ENCODE measurements at regions not wholly inside any gene's neighbourhood (a gene's known extent, or its start where the extent isn't known, plus 50 kb on each side); places are given as distances from the start of the nearest gene placed in this dataset.
"Not testable (repeated sequence)": the region's sequence is repeated elsewhere in the genome, so short reads cannot be mapped to it uniquely, and the experiment has no call there.

- DNase-seq (ENCODE audit: low spot score): no peak
Observed at GRCh38 chr14:101616202-101616601, 54.9 kb downstream of the DIO3 start.

- no peak for DNase-seq (ENCODE audit: low spot score)
Observed at GRCh38 chr14:101619484-101619883, 58.2 kb downstream of the DIO3 start.

- DNase-seq (ENCODE audit: low spot score): no peak
Observed at GRCh38 chr14:101620031-101620788, 58.9 kb downstream of the DIO3 start.

GRCh38 chr14:101620821-101621785 is 59.8 kb downstream of the DIO3 start:
- DNase-seq (ENCODE audit: low spot score): no peak

- DNase-seq (ENCODE audit: low spot score): no peak
Observed at GRCh38 chr14:101622251-101623076, 61.2 kb downstream of the DIO3 start.

- no peak for DNase-seq (ENCODE audit: low spot score)
Observed at GRCh38 chr14:101623077-101623372, 61.7 kb downstream of the DIO3 start.

- DNase-seq (ENCODE audit: low spot score): no peak
Observed at GRCh38 chr14:101623685-101624444, 62.6 kb downstream of the DIO3 start.

- DNase-seq (ENCODE audit: low spot score): no peak
Observed at GRCh38 chr14:101624536-101624935, 63.2 kb downstream of the DIO3 start.

GRCh38 chr14:101625336-101626097 is 64.2 kb downstream of the DIO3 start:
- DNase-seq (ENCODE audit: low spot score): no peak

GRCh38 chr14:101626331-101626730 is 65.0 kb downstream of the DIO3 start:
- DNase-seq (ENCODE audit: low spot score): no peak

GRCh38 chr14:101627915-101628262 is 66.6 kb downstream of the DIO3 start:
- DNase-seq (ENCODE audit: low spot score): no peak

GRCh38 chr14:101628471-101628966 is 67.2 kb downstream of the DIO3 start:
- DNase-seq (ENCODE audit: low spot score): peak; percentile 69

GRCh38 chr14:101628975-101629374 is 67.7 kb downstream of the DIO3 start:
- DNase-seq (ENCODE audit: low spot score): no peak

GRCh38 chr14:101630056-101630965 is 69.0 kb downstream of the DIO3 start:
- DNase-seq (ENCODE audit: low spot score): no peak

- DNase-seq (ENCODE audit: low spot score): no peak
Observed at GRCh38 chr14:101631199-101631598, 69.9 kb downstream of the DIO3 start.

GRCh38 chr14:101631970-101632369 is 70.7 kb downstream of the DIO3 start:
- not testable (repeated sequence) for DNase-seq (ENCODE audit: low spot score)

GRCh38 chr14:101632520-101632919 is 71.2 kb downstream of the DIO3 start:
- DNase-seq (ENCODE audit: low spot score): no peak

- DNase-seq (ENCODE audit: low spot score): no peak
Observed at GRCh38 chr14:101633276-101633675, 72.0 kb downstream of the DIO3 start.

- DNase-seq (ENCODE audit: low spot score): no peak
Observed at GRCh38 chr14:101634202-101634849, 73.0 kb downstream of the DIO3 start.

All from CD4-positive, alpha-beta T cell treated with Interleukin-15 for 4 hours (primary cell).